Naive B cell (primary cell): ENCODE measurements at regions not wholly inside any gene's neighbourhood (a gene's known extent, or its start where the extent isn't known, plus 50 kb on each side); places are given as distances from the start of the nearest gene placed in this dataset.

ENCODE experiments used
- ATAC-seq, 2 donors: fragments of 150-1000 bp; cut with Tn5 transposase; 2 replicates each; pipeline ENCODE4 v1.10.0; 2021; ENCODE audit warnings: low read depth in 2 of 2, mild to moderate bottlenecking in 2 of 2, moderate library complexity in 2 of 2
- DNase-seq: peaks from one replicate; pipeline ENCODE4 v3.0.0; 2022
- H3K27ac Mint-ChIP-seq, 6 donors: one replicate each; pipeline ENCODE4 v1.8.0; 2020 to 2022; ENCODE audit warnings: mild to moderate bottlenecking in 6 of 6, mixed read lengths in 6 of 6, moderate library complexity in 5 of 6, inconsistent platforms in 2 of 6
- H3K27me3 Mint-ChIP-seq, 3 donors: one replicate each; pipeline ENCODE4 v1.8.0; 2021 to 2022; ENCODE audit warnings: mixed read lengths in 3 of 3, mild to moderate bottlenecking in 1 of 3
- H3K36me3 Mint-ChIP-seq, 2 donors: one replicate each; pipeline ENCODE4 v1.8.0; 2020 to 2022; ENCODE audit warnings: mixed read lengths in 2 of 2, inconsistent platforms in 1 of 2, mild to moderate bottlenecking in 1 of 2
- H3K4me1 Mint-ChIP-seq, 3 donors: one replicate each; pipeline ENCODE4 v1.8.0; 2020 to 2022; ENCODE audit warnings: mixed read lengths in 3 of 3, inconsistent platforms in 1 of 3, mild to moderate bottlenecking in 1 of 3, moderate library complexity in 1 of 3
- H3K4me3 Mint-ChIP-seq, 8 donors: one replicate each; pipeline ENCODE4 v1.8.0; 2020 to 2022; ENCODE audit warnings: mild to moderate bottlenecking in 8 of 8, mixed read lengths in 8 of 8, moderate library complexity in 8 of 8, inconsistent platforms in 2 of 8
- H3K9me3 Mint-ChIP-seq, 7 donors: one replicate each; pipeline ENCODE4 v1.8.0; 2020 to 2022; ENCODE audit warnings: mixed read lengths in 7 of 7, mild to moderate bottlenecking in 5 of 7, inconsistent platforms in 2 of 7, moderate library complexity in 1 of 7

DNA sequence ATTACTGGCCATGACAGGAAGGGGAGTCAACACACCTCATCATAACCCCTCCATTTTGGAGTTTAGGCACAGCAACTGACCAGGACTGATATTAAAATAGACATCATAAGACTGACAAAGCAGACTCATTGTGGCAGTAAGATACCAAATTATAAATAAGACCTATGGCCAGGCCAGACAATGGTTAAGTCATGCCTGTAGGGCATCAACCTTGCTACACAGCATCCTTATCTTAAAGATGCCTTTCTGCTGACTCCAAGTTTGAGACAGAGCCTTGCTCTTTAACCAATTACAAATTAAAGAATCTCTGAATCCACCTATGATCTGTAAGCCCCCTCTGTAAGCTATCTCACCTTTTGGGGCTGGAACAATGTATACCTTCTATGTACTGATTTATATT, 65.5 kb downstream of the VCX2 start:
- Mint-ChIP-seq H3K36me3 (peaks cover 0 to 12% of the 10 kb centered on the region in 2 donors), H3K4me3 (no peak overlapping the region), H3K27ac (no peak overlapping the region), H3K4me1 (no peaks in the 10 kb centered on the region), H3K27me3 (no peaks in the 10 kb centered on the region), H3K9me3 (peaks cover 6 to 22% (median 12%) of the 10 kb centered on the region in 7 donors)
- ATAC-seq (no peak), DNase-seq (no peak)

DNA sequence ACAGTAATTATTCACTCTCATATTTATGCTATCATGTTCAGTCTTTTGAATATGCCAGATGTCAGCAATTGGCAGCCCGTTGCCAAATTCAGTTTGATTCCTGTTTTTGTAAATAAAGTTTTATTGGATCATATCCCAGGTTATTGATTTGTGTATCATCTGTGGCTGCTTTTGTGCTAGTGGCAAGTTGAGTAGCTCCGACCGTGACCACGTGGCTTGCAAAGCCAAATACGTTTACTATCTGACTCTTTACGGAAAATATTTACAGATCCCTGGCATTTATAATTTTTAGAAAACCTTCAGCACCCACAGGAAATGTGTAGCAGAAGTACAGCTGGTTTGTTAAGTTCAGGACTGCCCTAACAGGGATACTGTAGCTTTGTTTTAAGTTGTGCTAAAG, 67.4 kb downstream of the VCX2 start:
- ATAC-seq: no peak
- no peaks in the 10 kb centered on the region for H3K4me1 Mint-ChIP-seq
- H3K9me3 Mint-ChIP-seq: peaks cover under 1 to 16% (median 6%) of the 10 kb centered on the region in 7 donors
- no peak for DNase-seq
- H3K4me3 Mint-ChIP-seq: no peak overlapping the region
- H3K27me3 Mint-ChIP-seq: no peaks in the 10 kb centered on the region
- no peak overlapping the region for H3K27ac Mint-ChIP-seq
- peaks cover 0 to 5% of the 10 kb centered on the region in 2 donors for H3K36me3 Mint-ChIP-seq

GRCh38 chrX:8091510-8091909, 79.6 kb downstream of the VCX2 start:
- peaks cover 0 to 1% (median 0%) of the 10 kb centered on the region in 3 donors for H3K4me1 Mint-ChIP-seq
- H3K4me3 Mint-ChIP-seq: no peak overlapping the region
- H3K27me3 Mint-ChIP-seq: no peaks in the 10 kb centered on the region
- peaks cover 0 to 5% of the 10 kb centered on the region in 2 donors for H3K36me3 Mint-ChIP-seq
- no peak for ATAC-seq
- H3K27ac Mint-ChIP-seq: no peak overlapping the region
- DNase-seq: no peak
- peaks cover 0 to 2% (median 0%) of the 10 kb centered on the region in 7 donors for H3K9me3 Mint-ChIP-seq

DNA sequence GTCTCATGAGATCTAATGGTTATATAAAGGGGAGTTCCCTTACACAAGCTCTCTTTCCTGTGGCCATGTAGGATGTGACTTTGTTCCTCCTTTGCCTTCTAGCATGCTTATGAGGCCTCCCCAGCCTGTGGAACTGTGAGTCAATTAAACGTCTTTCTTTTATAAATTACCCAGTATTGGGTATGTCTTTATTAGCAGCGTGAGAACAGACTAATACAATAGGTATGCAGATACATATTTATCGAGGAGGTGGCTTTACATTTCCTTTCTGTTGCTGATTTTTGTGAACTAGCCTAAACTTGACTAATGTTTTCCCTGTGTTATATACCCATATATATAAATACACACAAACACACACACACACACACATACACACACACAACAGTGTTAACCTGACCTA, 80.2 kb downstream of the VCX2 start:
- Mint-ChIP-seq H3K36me3 (peaks cover 0 to 5% of the 10 kb centered on the region in 2 donors), H3K27ac (no peak overlapping the region), H3K9me3 (peaks cover 0 to 5% (median 2%) of the 10 kb centered on the region in 7 donors), H3K4me3 (no peak overlapping the region), H3K4me1 (peaks cover 0 to 3% (median 0%) of the 10 kb centered on the region in 3 donors), H3K27me3 (no peaks in the 10 kb centered on the region)
- DNase-seq: no peak
- ATAC-seq: no peak

GRCh38 chrX:8090482-8090881, 80.6 kb downstream of the VCX2 start:
- H3K9me3 Mint-ChIP-seq: peaks cover 0 to 6% (median 2%) of the 10 kb centered on the region in 7 donors
- H3K27me3 Mint-ChIP-seq: no peaks in the 10 kb centered on the region
- no peak overlapping the region for H3K27ac Mint-ChIP-seq
- ATAC-seq (no peak), DNase-seq (no peak)
- H3K4me1 Mint-ChIP-seq: peaks cover 0 to 3% (median 0%) of the 10 kb centered on the region in 3 donors
- peaks cover 0 to 5% of the 10 kb centered on the region in 2 donors for H3K36me3 Mint-ChIP-seq
- no peak overlapping the region for H3K4me3 Mint-ChIP-seq

- no peak for ATAC-seq
- H3K4me1 Mint-ChIP-seq: peaks cover 0 to 3% (median 0%) of the 10 kb centered on the region in 3 donors
- no peak overlapping the region for H3K4me3 Mint-ChIP-seq
- H3K9me3 Mint-ChIP-seq: peaks cover 0 to 6% (median 2%) of the 10 kb centered on the region in 7 donors
- no peak overlapping the region for H3K27ac Mint-ChIP-seq
- peaks cover 0 to 5% of the 10 kb centered on the region in 2 donors for H3K36me3 Mint-ChIP-seq
- DNase-seq: no peak
- H3K27me3 Mint-ChIP-seq: no peaks in the 10 kb centered on the region
Observed at GRCh38 chrX:8089141-8089540, 81.9 kb downstream of the VCX2 start.

DNA sequence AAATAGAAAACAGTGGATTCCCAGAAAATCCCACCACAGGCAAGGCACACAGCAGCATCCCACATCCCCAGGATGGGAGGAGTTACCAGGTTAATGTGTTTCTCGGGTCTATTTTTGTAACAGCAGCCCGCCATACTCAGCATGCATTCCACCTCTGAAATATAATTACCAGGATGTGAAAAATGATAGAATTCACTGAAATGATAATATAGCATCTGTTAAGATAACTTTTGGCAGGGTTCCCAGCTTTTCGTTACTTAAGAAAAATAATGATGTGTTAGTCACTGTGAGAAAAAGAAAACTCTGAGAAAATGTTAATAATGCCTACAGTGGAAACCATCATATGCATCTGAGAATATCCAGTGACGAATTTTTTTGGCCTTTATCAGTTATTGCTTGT, 87.1 kb downstream of the VCX2 start:
- DNase-seq: no peak
- Mint-ChIP-seq H3K27ac (no peak overlapping the region), H3K4me1 (peaks cover 0 to 2% (median 0%) of the 10 kb centered on the region in 3 donors), H3K4me3 (no peak overlapping the region), H3K36me3 (peaks cover 0 to 6% of the 10 kb centered on the region in 2 donors), H3K9me3 (peaks cover 0 to 14% (median 5%) of the 10 kb centered on the region in 7 donors), H3K27me3 (no peaks in the 10 kb centered on the region)
- no peak for ATAC-seq

DNA sequence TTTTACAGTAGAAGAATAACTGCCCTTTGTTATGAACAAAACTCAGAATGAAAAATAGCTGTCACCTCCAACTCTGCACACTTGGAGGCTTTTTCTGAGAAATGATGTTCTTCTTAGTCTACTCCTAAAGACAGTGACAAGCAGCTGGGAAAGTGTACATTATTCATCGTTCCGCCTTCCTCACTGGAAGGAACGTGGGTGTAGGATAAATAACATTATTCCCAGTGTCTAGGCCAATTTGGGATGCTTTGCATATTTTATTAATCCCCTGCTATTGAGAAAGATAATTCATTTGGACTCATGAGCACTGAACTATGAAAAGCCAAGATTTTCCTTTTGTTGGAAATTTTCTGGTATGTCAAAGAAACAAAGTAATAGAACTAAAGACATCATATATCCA, 87.8 kb downstream of the VCX2 start:
- Mint-ChIP-seq H3K4me1 (peaks cover 0 to 2% (median 0%) of the 10 kb centered on the region in 3 donors), H3K27ac (no peak overlapping the region), H3K4me3 (no peak overlapping the region), H3K9me3 (peaks cover 0 to 14% (median 5%) of the 10 kb centered on the region in 7 donors), H3K36me3 (peaks cover 0 to 6% of the 10 kb centered on the region in 2 donors), H3K27me3 (no peaks in the 10 kb centered on the region)
- ATAC-seq: no peak
- no peak for DNase-seq

DNA sequence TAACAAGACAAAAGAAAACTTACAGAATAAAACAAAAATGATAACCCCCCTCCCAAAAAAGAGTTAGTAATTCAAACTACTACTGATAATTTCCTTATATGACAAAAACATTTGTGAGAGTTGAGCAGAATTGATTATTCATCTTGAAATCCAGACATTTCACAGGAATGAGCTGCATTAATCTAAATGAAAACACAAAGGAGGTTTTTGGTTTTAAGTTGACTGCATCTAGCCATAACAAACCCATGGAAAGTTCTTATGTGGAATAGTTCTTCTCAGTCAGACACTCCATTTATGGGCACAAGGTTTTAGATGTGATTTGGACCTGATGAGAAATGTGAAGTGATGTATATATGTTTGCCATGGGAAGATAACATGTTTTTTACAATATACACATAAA, 95.4 kb downstream of the VCX2 start:
- H3K4me1 Mint-ChIP-seq: no peaks in the 10 kb centered on the region
- no peaks in the 10 kb centered on the region for H3K27me3 Mint-ChIP-seq
- H3K27ac Mint-ChIP-seq: no peak overlapping the region
- no peak for DNase-seq
- peaks cover 0 to 6% of the 10 kb centered on the region in 2 donors for H3K36me3 Mint-ChIP-seq
- no peak for ATAC-seq
- no peak overlapping the region for H3K4me3 Mint-ChIP-seq
- peaks cover 0 to 12% (median 7%) of the 10 kb centered on the region in 7 donors for H3K9me3 Mint-ChIP-seq

DNA sequence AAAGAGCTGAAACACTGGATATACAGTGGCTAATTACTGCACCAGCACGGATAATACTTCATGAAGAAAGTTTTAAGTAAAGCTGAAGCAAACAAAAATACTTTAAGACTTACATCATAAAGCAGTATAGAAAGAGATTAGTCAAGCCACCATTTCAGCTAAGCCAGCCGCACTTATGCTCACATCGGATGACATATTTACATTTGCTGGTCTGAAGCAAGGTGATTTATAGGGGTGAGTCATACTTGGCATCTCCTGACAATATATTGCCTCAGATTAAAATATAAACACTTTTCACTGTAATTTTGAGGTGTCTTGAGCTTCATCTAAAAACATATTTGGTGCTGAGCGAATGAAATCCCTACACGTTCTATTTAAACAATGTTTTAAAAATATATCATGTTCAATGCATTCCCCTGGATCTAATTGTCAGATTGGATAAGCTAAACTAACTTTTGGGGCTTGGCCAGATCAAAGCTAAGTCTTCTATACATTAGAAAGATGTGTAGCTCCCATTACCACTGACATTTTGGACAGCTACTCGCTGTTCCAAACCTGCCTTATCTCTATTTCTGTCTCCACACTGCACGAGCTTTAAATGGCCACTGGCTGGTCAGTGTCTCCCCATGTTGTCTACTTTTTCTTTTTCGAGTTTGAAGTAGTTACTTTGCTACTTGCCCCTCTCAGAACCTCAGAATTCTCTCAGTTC, 103.2 kb downstream of the VCX2 start:
- no peaks in the 10 kb centered on the region for H3K27me3 Mint-ChIP-seq
- DNase-seq: no peak
- H3K9me3 Mint-ChIP-seq: peaks cover 0 to 4% (median 2%) of the 10 kb centered on the region in 7 donors
- H3K36me3 Mint-ChIP-seq: no peaks in the 10 kb centered on the region
- H3K4me3 Mint-ChIP-seq: no peak overlapping the region
- H3K27ac Mint-ChIP-seq: no peak overlapping the region
- ATAC-seq: no peak
- H3K4me1 Mint-ChIP-seq: no peaks in the 10 kb centered on the region

DNA sequence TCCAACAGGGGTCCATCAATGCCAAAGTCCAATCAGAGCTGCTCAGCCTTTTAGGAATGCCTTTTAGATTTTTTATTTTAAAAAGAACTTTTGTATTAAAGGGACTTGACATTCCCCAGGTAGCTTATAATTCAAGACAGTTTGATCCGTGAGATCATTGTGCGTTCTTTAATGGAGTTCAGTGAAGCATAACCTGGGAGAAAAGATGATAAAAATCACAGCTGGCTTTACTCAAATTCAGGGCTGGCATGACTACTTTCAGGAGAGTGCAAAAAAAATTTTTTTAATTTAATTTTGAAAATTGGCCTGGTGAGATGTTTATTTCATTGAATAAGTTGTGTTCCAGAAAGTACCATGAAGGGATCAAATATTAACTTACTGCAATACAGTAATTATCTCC, 118.2 kb downstream of the VCX2 start:
- no peak overlapping the region for H3K27ac Mint-ChIP-seq
- DNase-seq (no peak), ATAC-seq (no peak)
- H3K9me3 Mint-ChIP-seq: peaks cover 0 to 7% (median 0%) of the 10 kb centered on the region in 7 donors
- H3K27me3 Mint-ChIP-seq: no peaks in the 10 kb centered on the region
- no peaks in the 10 kb centered on the region for H3K36me3 Mint-ChIP-seq
- no peak overlapping the region for H3K4me3 Mint-ChIP-seq
- peaks cover 0 to 4% (median 0%) of the 10 kb centered on the region in 3 donors for H3K4me1 Mint-ChIP-seq

GRCh38 chrX:8049827-8050226, 121.2 kb downstream of the VCX2 start:
- Mint-ChIP-seq H3K36me3 (no peaks in the 10 kb centered on the region), H3K9me3 (peaks cover 0 to 8% (median 3%) of the 10 kb centered on the region in 7 donors), H3K27ac (no peak overlapping the region), H3K4me1 (peaks cover 0 to 4% (median 0%) of the 10 kb centered on the region in 3 donors), H3K4me3 (no peak overlapping the region), H3K27me3 (no peaks in the 10 kb centered on the region)
- no peak for DNase-seq
- no peak for ATAC-seq

DNA sequence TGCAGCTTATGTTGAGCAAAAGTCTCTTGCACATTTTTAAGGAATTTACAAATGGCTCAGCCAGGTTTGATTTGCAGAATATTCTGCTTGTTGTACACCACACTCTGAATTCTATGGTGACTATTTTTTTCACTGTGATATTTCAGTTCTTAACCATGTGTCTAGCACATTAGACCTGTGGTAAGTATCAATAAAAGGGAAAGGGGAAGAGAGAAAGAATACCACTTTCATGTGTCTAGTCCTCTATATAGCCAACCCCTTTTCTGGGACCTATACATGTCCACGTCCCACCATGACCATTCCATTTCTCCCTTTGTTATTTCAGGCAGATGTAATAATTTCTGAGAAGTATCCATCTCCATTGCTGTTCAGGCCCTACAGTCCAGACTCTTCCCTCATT, 121.3 kb upstream of the PNPLA4 start:
- Mint-ChIP-seq H3K4me3 (no peak overlapping the region), H3K27me3 (no peaks in the 10 kb centered on the region), H3K36me3 (peaks cover 0 to 5% of the 10 kb centered on the region in 2 donors), H3K9me3 (peaks cover 0 to 10% (median 8%) of the 10 kb centered on the region in 7 donors), H3K4me1 (peaks cover 0 to 4% (median 0%) of the 10 kb centered on the region in 3 donors), H3K27ac (no peak overlapping the region)
- DNase-seq (no peak), ATAC-seq (no peak)

GRCh38 chrX:8044947-8045346, 117.7 kb upstream of the PNPLA4 start:
- Mint-ChIP-seq H3K36me3 (peaks cover 0 to 5% of the 10 kb centered on the region in 2 donors), H3K4me1 (peaks cover 0 to 4% (median 3%) of the 10 kb centered on the region in 3 donors), H3K9me3 (peaks cover 0 to 10% (median 8%) of the 10 kb centered on the region in 7 donors), H3K27ac (no peak overlapping the region), H3K4me3 (no peak overlapping the region), H3K27me3 (no peaks in the 10 kb centered on the region)
- ATAC-seq (no peak), DNase-seq (no peak)
